Stimulated activated effector memory CD8-positive, alpha-beta T cell treated with anti-CD3 and anti-CD28 coated beads, Interleukin-12 subunit alpha, Interleukin-12 subunit beta, amount 100 ng/mL, for 72 hours (primary cell): ENCODE measurements at regions not wholly inside any gene's neighbourhood (a gene's known extent, or its start where the extent isn't known, plus 50 kb on each side); places are given as distances from the start of the nearest gene placed in this dataset.

ENCODE experiments used
- ATAC-seq: fragments of 150-1000 bp; cut with Tn5 transposase; 2 replicates; pipeline ENCODE4 v1.10.0; 2021
- DNase-seq, 2 donors: peaks; one replicate each; pipeline ENCODE4 v3.0.0; 2021 to 2022; ENCODE audit warnings: low spot score in 2 of 2
- H3K27ac Mint-ChIP-seq: one replicate; pipeline ENCODE4 v1.8.0; 2022; ENCODE audit warnings: mild to moderate bottlenecking, mixed read lengths
- H3K36me3 Mint-ChIP-seq: one replicate; pipeline ENCODE4 v1.8.0; 2022; ENCODE audit warnings: mild to moderate bottlenecking, mixed read lengths
- H3K4me1 Mint-ChIP-seq: one replicate; pipeline ENCODE4 v1.8.0; 2022; ENCODE audit warnings: mixed read lengths
- H3K4me3 Mint-ChIP-seq: one replicate; pipeline ENCODE4 v1.8.0; 2022; ENCODE audit warnings: mild to moderate bottlenecking, mixed read lengths
- H3K9me3 Mint-ChIP-seq: one replicate; pipeline ENCODE4 v1.8.0; 2022; ENCODE audit warnings: mixed read lengths

DNA sequence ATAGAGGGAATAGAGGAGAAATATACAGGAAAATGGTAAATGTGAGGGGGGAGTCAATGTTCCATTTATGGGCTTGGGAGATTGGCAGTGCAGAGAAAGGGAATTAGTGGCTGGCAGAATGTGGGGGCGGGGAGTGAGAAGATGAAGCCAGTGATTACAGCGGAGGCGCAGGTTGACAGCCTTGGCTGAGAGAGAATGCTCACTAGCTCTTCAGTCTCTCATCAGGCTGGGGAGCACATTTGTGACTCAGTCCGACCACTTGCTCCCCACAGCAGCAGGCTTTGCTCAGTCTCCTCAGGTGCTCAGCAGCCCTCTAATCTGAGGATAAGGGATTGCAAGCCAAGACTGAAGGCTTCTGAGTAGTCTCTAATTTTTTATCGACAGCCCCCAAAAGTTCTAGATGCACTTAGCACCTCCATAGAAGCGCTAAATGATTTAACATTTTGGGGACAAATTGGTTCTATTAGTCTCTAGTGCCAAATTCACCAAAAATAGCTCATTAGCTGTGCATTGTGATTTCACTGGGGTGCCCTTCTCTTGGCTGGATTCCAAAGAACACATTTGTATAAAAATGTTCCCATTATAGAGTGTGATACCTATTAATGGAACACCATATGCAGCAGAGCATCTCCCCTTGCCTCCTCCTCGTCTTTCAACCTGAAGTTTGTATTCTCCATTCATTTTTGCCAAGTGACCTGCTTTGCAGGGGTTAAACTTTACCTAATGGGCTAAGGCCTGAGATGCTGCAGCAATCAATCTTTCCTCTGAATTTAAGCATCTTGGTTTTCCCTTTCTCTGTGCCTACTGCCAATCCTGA, 191.8 kb downstream of the ZNF326 start:
- H3K4me1 Mint-ChIP-seq: no peaks in the 10 kb centered on the region
- DNase-seq: no peak
- peak; percentile 28 for ATAC-seq
- H3K36me3 Mint-ChIP-seq: no peaks in the 10 kb centered on the region
- no peak overlapping the region for H3K4me3 Mint-ChIP-seq
- H3K27ac Mint-ChIP-seq: no peak overlapping the region
- H3K9me3 Mint-ChIP-seq: no peaks in the 10 kb centered on the region

DNA sequence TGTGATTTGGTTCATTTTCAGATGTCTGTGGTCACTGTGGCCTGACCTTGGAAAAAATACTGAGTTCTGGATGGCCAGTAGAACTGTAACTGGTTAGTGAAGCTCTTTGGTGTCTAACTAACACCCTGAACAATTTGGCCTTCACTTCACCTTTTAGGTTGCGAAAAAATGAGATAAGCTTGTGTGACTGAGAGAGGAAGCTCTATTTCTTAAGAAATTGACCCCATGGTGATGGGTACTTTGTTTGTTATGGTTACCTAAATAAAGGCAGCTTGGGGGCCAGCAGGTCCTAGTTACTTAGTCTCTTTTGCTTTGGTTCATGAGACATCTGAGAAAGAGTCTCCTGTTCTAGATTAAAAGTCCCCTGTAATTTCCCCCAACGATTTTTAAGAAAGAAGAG, 181.6 kb downstream of the ZNF326 start:
- no peaks in the 10 kb centered on the region for H3K4me1 Mint-ChIP-seq
- H3K27ac Mint-ChIP-seq: no peak overlapping the region
- no peaks in the 10 kb centered on the region for H3K36me3 Mint-ChIP-seq
- ATAC-seq (no peak), DNase-seq (no peak)
- no peak overlapping the region for H3K4me3 Mint-ChIP-seq
- H3K9me3 Mint-ChIP-seq: peaks cover 3% of the 10 kb centered on the region

DNA sequence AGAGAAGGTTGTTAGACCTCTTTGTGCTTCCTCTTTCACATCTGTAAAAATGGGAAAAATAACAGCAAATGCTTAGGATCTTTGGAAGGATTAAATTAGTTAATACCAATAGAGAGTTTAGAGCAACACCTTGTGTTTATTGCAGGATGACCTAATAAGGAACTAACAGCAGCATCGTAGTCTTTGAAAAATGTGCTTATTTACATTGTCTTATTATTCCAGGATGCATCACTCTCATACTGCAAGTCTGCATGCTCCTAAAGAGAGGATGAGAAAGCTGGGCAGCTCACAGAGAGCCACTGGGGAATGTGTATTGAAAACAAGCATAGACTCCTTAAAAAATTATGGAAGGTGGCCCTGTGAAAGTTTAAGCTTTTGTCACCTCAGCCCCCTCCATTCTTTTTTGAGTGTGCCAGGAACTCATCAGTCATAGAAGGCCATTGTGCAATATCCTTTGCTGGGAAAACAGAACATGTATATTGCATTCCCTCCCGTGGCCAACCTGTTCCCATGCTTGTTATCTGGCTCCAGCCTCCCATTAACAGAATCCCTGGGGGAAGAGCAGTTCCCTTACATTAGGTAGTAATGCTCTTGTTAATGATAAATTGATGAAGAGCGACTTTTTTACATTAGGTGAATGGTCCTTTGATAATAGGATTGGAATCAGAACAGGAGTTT, 180.7 kb downstream of the ZNF326 start:
- no peaks in the 10 kb centered on the region for H3K36me3 Mint-ChIP-seq
- no peak overlapping the region for H3K4me3 Mint-ChIP-seq
- no peak overlapping the region for H3K27ac Mint-ChIP-seq
- H3K9me3 Mint-ChIP-seq: peaks cover 3% of the 10 kb centered on the region
- no peak for DNase-seq
- no peak for ATAC-seq
- H3K4me1 Mint-ChIP-seq: no peaks in the 10 kb centered on the region

DNA sequence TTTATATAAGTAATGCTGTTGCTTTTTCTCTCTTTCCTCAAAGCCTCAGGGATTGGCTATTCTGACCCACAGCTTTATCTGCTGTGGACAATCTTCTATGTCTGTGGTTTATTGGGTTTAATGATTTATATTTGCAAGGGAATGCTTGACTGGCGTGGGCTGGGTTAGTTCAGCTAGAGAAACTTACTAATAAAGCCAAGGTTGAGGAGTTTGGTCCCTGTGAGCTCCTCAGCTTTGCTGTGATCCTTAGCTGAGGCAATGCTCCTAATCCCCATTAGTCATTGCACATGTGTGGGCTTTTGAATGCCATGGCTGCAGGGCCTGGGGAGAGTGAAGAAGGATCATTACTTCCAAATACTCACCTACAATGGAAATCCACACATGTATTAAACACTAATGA, 179.3 kb downstream of the ZNF326 start:
- H3K9me3 Mint-ChIP-seq: peaks cover 6% of the 10 kb centered on the region
- H3K4me3 Mint-ChIP-seq: no peak overlapping the region
- no peaks in the 10 kb centered on the region for H3K4me1 Mint-ChIP-seq
- H3K36me3 Mint-ChIP-seq: no peaks in the 10 kb centered on the region
- no peak for ATAC-seq
- no peak overlapping the region for H3K27ac Mint-ChIP-seq
- DNase-seq: no peak

DNA sequence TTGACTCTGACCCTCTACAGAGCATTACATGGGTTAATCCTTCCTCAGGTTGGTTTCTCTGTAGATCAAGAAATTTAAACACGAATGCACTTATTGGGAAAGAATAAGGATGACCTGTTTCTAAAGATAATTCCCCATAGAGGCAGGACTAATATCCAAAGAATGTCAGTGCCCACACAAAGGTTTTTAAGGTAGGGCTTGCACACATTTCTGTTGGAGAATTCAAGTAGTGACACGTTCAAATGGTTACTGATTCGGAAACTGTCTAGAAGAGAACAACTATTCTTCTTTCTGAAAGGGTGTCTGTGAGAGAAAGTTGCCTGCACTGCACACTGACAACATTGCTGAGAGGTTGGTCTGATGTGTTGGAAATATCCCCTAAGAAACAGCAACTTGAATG, 167.3 kb downstream of the ZNF326 start:
- Mint-ChIP-seq H3K27ac (no peak overlapping the region), H3K4me3 (no peak overlapping the region), H3K9me3 (no peaks in the 10 kb centered on the region), H3K4me1 (no peaks in the 10 kb centered on the region), H3K36me3 (no peaks in the 10 kb centered on the region)
- no peak for DNase-seq
- no peak for ATAC-seq

DNA sequence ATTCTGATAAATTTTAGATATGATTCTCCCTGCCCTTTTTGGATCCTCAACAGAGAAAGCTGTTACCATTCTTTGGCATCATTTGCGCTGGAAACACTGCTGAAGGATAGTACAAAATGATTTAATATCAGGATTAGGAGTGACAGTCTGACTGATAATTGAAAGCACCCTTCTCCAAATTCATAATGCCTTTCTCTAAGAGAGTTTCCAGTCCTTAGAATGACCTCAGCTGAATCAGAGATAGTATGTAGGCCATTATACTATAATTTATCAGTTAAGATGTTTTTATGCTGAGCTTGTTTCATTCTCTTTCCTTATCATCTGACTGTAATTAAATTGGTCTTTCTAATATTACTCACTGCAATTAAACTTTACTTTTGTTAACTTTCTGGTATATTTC, 166.7 kb downstream of the ZNF326 start:
- Mint-ChIP-seq H3K9me3 (no peaks in the 10 kb centered on the region), H3K27ac (no peak overlapping the region), H3K36me3 (no peaks in the 10 kb centered on the region), H3K4me3 (no peak overlapping the region), H3K4me1 (no peaks in the 10 kb centered on the region)
- DNase-seq: no peak
- ATAC-seq: no peak

DNA sequence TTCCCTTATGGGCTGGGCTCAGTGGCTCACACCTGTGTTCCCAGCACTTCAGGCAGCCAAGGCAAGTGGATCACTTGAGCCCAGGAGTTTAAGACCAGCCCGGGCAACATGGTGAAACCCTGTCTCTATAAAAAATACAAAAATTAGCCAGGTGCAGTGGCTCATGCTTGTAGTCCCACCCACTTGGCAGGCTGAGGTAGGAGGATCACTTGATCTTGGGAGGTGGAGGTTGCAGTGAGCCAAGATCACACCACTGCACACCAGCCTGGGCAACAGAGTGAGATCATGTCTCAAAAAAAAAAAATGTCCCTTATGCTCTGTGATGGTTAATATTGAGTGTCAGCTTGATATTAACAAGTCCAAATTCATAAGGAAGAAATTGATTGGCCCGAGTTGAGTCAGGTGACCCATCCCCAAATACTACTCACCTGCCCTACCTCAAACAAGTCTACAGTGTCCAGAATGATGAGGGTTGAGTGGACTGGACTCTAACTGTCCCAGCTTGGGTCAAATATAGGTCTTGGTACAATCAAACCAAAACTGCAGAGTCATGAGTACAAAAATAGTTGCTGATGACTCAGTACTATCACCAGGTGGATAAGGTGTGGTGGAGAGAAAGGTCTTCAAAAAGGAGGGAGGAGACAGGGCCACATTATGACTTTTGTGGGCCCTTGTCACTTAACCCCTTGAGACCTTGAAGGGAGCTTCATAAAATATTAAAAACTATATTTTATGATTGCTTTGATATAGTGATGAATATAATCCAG, 161.0 kb downstream of the ZNF326 start:
- ATAC-seq (no peak), DNase-seq (no peak)
- Mint-ChIP-seq H3K4me1 (no peaks in the 10 kb centered on the region), H3K36me3 (no peaks in the 10 kb centered on the region), H3K9me3 (no peaks in the 10 kb centered on the region), H3K4me3 (no peak overlapping the region), H3K27ac (no peak overlapping the region)

DNA sequence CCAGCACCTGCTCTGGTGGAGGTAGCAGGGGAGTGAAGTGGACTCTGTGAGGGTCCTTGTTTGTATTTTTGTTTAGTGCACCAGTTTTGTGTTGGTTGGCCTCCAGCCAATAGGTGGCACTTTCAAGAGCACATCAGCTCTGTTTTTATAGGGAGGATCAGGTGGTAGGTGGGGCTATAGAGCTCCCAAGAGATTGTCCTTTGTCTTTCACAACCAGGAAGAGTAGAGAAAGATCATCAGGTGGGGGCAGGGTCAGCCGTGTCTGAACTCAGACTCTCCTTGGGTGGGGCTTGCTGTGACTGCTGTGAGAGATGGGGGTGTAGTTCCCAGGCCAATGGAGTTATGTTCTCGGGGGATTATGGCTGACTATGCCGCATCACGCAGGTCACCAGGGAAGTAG, 159.8 kb downstream of the ZNF326 start:
- H3K4me3 Mint-ChIP-seq: no peak overlapping the region
- no peak overlapping the region for H3K27ac Mint-ChIP-seq
- DNase-seq (no peak), ATAC-seq (no peak)
- no peaks in the 10 kb centered on the region for H3K36me3 Mint-ChIP-seq
- no peaks in the 10 kb centered on the region for H3K4me1 Mint-ChIP-seq
- H3K9me3 Mint-ChIP-seq: no peaks in the 10 kb centered on the region

DNA sequence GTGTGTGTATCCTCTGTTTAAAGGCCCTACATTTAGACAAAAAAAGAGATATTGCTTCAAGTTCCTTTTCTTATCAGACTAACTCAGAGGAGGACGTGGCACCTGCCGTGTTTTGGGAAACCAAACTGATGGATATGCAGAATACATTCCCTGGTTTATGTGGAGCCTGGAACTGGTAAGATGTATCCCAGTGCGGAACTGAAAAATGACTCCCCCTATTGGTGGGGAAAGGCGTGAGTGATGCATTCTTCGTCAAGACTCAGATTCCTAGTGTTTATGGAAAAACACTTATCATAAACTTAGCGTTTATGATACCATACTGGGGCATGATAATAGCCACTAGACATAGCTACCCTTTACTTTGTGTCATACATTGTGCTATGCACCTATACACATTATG, 154.2 kb downstream of the ZNF326 start:
- Mint-ChIP-seq H3K4me3 (no peak overlapping the region), H3K9me3 (no peaks in the 10 kb centered on the region), H3K27ac (no peak overlapping the region), H3K4me1 (no peaks in the 10 kb centered on the region), H3K36me3 (no peaks in the 10 kb centered on the region)
- no peak for ATAC-seq
- no peak for DNase-seq

DNA sequence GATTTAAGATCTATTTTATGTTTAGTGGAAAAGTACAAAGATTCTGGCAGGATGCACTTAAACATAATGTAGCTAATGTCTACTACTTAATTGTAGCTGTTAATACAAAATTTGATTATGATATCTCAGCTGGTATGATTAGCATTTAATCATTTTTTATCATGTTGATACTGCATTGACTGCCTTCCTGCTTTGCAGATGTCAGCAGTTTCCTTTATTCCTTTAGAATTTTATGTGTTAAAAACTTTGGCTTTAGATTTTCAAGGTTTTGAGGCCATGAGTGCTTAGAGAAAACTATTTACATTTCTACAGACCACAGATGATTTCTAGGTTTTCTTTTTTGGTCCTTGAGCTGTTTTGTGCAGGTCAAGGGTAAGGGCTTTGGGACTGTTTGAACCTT, 152.2 kb downstream of the ZNF326 start:
- Mint-ChIP-seq H3K9me3 (no peaks in the 10 kb centered on the region), H3K36me3 (no peaks in the 10 kb centered on the region), H3K4me3 (no peak overlapping the region), H3K4me1 (no peaks in the 10 kb centered on the region), H3K27ac (no peak overlapping the region)
- no peak for ATAC-seq
- no peak for DNase-seq

DNA sequence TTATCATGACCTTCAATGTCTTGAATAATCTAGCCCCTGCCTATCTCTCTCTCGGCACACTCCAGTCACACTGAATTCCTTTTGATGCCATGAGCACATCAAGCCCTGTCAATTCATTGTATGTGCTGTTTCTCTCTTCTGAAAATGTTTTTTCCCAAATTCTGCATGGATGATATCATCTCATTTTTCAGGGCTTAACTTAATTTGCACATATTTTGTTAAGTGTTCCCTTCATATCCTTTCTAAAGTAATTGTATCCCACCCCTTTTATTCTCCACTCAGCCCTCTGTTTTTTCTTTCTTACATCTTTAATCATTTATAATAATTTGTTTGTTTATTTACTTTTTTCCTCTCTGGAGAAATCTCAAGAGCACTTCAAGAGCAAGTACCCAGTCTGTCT, 149.9 kb downstream of the ZNF326 start:
- no peak overlapping the region for H3K27ac Mint-ChIP-seq

DNA sequence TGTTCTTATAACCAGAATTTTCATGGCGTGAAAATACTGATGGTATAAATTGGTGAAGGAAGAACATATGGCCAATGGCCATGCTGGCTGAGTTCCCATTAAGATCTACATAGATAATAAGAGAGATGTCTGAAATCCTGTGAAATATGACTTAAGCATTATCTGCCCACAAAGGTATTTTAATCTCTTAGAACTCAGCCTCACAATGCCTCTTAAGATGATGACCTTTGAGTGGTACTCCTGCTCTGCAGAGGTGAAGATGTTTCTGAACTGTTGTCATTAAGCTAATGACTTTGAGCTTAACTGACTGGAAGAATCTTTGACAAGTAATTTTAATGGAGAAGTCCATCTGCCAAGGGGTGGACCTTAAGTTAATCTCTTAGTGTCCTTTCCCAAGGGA, 148.7 kb downstream of the ZNF326 start:
- peaks cover 5% of the 10 kb centered on the region for H3K9me3 Mint-ChIP-seq
- H3K36me3 Mint-ChIP-seq: no peaks in the 10 kb centered on the region
- ATAC-seq (no peak), DNase-seq (no peak)
- H3K4me1 Mint-ChIP-seq: no peaks in the 10 kb centered on the region
- no peak overlapping the region for H3K4me3 Mint-ChIP-seq
- H3K27ac Mint-ChIP-seq: no peak overlapping the region

More for the DNA sequence above, 149.9 kb downstream of the ZNF326 start:
- peaks cover 5% of the 10 kb centered on the region for H3K9me3 Mint-ChIP-seq
- H3K4me1 Mint-ChIP-seq: no peaks in the 10 kb centered on the region
- ATAC-seq: no peak
- H3K4me3 Mint-ChIP-seq: no peak overlapping the region
- H3K36me3 Mint-ChIP-seq: no peaks in the 10 kb centered on the region
- no peak for DNase-seq

DNA sequence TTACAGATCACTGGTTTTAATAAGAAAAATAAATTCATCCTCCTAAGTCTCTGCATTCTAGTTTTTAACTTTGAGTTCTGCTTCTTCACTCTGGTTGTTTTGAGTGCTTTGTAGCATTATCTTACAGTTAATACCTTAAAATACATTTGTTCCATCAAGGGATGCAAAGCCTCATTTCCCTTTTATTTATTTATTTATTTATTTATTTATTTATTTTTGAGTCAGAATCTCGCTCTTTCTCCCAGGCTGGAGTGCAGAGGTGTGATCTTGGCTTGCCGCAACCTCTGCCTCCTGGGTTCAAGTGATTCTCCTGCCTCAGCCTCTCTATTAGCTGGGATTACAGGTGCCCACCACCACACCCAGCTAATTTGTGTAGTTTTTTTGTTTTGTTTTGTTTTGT, 147.8 kb downstream of the ZNF326 start:
- H3K9me3 Mint-ChIP-seq: peaks cover 5% of the 10 kb centered on the region
- H3K4me3 Mint-ChIP-seq: no peak overlapping the region
- no peaks in the 10 kb centered on the region for H3K4me1 Mint-ChIP-seq
- H3K27ac Mint-ChIP-seq: no peak overlapping the region
- no peak for ATAC-seq
- H3K36me3 Mint-ChIP-seq: no peaks in the 10 kb centered on the region
- no peak for DNase-seq

DNA sequence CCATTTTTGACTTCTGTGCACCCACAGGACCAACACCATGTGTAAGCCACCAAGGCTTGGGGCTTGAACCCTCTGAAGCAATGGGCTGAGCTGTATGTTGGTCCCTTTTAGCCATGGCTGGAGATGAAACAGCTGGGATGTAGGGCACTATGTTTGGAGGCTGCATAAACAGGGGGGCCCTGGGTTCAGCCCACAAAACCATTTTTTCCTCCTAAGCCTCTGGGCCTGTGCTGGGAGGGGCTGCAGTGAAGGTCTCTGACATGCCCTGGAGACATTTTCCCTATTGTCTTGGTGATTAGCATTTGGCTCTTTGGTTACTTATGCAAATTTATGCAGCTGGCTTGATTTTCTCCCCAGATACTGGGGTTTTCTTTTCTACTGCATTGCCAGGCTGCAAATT, 144.9 kb downstream of the ZNF326 start:
- Mint-ChIP-seq H3K4me1 (no peaks in the 10 kb centered on the region), H3K36me3 (no peaks in the 10 kb centered on the region), H3K9me3 (peaks cover 5% of the 10 kb centered on the region), H3K27ac (no peak overlapping the region), H3K4me3 (no peak overlapping the region)
- DNase-seq (no peak), ATAC-seq (no peak)

DNA sequence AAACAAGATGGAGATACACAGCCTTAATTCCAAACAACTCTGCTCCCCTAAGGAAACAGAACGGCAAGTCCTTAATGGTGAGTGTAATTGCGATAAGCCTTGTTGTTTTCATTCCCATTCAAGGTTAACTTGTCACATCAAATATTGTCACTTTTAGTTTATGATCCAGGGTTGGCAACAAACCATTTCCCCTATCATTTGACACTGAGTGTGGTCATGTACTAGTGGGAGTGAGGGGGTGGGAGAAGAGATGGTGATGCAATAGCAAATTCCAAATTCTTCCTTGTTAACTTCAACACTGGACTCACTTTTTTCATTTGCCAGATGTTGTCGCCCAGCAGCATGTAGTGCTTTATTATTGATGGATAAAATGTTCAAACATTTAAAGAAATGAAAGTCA, 140.4 kb downstream of the ZNF326 start:
- Mint-ChIP-seq H3K4me1 (no peaks in the 10 kb centered on the region), H3K27ac (no peak overlapping the region), H3K9me3 (peaks cover 2% of the 10 kb centered on the region), H3K4me3 (no peak overlapping the region), H3K36me3 (no peaks in the 10 kb centered on the region)
- DNase-seq: no peak
- no peak for ATAC-seq
